ENCODE measurements at regions not wholly inside any gene's neighbourhood (a gene's known extent, or its start where the extent isn't known, plus 50 kb on each side); places are given as distances from the start of the nearest gene placed in this dataset.

DNA sequence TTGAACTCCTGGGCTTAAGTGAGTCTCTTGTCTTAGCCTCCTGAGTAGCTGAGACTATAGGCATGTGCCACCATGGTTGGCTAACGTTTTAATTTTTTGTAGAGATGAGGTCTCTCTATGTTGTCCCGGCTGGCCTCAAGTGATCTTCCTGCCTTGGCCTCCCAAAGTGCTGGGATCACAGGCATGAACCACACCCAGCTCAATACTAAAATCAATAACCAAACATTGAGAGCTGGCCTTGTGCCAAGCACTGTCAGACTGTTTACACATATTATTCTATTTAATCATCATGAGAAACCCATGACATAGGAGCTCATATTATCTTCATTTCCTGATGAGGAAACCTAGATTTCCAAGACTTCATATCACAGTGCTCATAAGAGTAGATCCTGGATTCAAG, 251.2 kb downstream of the BAMBI start:
- peaks cover 0 to 37% (median 0%) of the 10 kb centered on the region in 4 donors for H3K27me3 ChIP-seq
- H3K36me3 ChIP-seq: no peaks in the 10 kb centered on the region
- no peak overlapping the region for H3K27ac ChIP-seq
- no peak for DNase-seq
- no peak overlapping the region for H3K4me3 ChIP-seq
- intact Hi-C loops (cut with DNase I): no loop called here
- H3K4me1 ChIP-seq: no peaks in the 10 kb centered on the region
- TF ChIP-seq POLR2A (IDR thresholded peaks at IDR 0.05): no peak
- no peak for TF ChIP-seq CTCF (IDR thresholded peaks at IDR 0.05)
- WGBS, 2 donors: 54 to 57% methylated on average over 2 of the region's 2 CpGs
- H3K9me3 ChIP-seq: no peaks in the 10 kb centered on the region

DNA sequence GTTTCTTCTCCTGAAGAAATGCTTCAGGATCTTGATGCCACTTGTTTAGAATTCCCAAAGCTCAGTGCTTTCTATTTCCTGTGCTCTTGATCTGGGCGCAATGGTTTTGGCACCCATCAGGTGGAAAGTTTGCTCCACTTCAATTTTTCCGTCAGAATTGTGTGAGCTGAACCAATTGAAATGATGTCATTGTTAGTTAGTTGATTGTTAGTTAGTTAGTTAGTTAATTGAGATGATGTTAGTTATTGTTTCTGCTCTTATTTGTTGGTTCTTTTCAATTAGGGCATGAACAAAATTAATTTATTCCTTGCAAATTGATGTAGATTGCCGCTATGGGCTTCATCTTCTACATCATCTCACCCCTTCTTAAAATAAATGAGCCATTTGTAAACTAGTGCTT, 252.6 kb downstream of the BAMBI start:
- no peak overlapping the region for H3K4me3 ChIP-seq
- TF ChIP-seq CTCF (IDR thresholded peaks at IDR 0.05) (no peak), POLR2A (IDR thresholded peaks at IDR 0.05) (no peak)
- no peak overlapping the region for H3K27ac ChIP-seq
- no peaks in the 10 kb centered on the region for H3K4me1 ChIP-seq
- H3K36me3 ChIP-seq: no peaks in the 10 kb centered on the region
- WGBS, 2 donors: 82 to 90% methylated on average over 3 of the region's 3 CpGs
- peaks cover 0 to 29% (median 0%) of the 10 kb centered on the region in 4 donors for H3K27me3 ChIP-seq
- H3K9me3 ChIP-seq: no peaks in the 10 kb centered on the region
- intact Hi-C loops (cut with DNase I): no loop called here
- DNase-seq: no peak

DNA sequence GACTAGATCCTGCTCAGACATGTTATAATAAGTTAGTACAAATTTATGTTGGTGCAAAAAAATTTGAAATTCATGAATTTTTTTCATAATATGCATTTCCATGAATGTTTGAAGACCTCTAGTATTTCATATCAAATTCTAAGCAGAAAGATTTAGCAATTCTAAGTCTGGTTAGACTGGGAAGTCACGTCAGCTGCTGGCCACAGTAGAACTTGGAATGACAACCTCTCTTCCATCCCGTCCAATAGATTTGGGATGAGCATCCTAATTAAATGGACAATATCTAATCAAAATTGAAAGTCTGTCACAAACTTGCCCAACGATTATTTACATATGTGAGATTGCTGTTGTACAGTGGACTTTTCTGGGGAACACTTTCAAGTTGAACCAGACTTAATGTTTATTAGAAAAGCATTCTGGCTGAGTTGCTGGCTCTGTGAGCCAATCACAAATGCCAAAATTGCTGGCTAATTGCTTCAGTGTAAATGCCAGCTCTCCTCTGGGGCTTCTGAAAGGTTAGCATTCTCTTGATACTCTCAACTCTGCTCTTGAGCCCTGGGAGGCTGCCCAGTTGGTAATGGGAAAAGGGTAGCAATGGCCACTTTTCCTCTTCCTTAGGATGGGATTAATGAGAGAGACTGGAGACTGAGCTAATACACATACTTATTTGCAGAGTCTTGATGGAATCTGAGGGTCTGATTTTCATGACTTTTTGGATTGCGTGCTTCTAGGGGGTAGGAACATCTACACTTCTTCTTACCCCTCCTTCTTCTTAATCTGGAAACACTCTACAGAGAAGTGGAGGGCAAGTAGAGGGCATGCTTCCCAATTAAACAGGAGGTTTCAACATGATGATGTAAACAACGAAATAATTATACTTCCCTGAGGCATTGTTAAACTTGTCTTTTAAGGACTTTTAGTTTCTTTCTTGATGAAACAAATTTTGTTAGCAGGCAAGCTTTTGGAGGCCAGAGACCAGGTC, 253.5 kb downstream of the BAMBI start:
- no peak overlapping the region for H3K27ac ChIP-seq
- 46 to 52% methylated on average over 5 of the region's 5 CpGs for WGBS, 2 donors

DNA sequence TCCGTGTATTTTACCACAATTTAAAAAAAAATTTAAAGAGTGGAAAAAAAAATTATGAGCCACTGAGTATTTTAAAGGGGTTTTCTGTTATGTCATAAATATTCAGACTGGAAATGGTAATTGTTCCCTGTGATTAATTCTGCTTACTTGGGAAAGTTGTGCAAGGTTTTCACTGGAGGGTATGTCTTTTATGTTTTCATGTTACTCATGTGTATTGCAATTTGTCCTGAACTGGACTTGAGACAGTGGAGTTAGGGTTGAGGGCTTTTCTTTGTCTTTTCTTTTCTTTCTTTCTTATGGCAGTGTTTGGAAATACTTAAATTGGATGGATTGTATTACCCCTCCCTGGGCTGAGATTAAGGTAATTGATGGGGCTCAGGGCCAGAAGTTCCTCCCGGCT, 257.7 kb downstream of the BAMBI start:
- Histone ChIP-seq H3K4me1 (peaks cover 5 to 14% (median 8%) of the 10 kb centered on the region in 3 donors), H3K27ac (no peak overlapping the region), H3K27me3 (peaks cover 0 to 55% (median 0%) of the 10 kb centered on the region in 4 donors), H3K9me3 (no peaks in the 10 kb centered on the region), H3K4me3 (no peak overlapping the region), H3K36me3 (no peaks in the 10 kb centered on the region)
- intact Hi-C loops (cut with DNase I): no loop called here
- no peak for DNase-seq
- 66 to 69% methylated on average over 2 of the region's 2 CpGs for WGBS, 2 donors
- TF ChIP-seq CTCF (IDR thresholded peaks at IDR 0.05) (no peak), POLR2A (IDR thresholded peaks at IDR 0.05) (no peak)

More for the DNA sequence above, 253.5 kb downstream of the BAMBI start:
- Histone ChIP-seq H3K27me3 (peaks cover 0 to 28% (median 0%) of the 10 kb centered on the region in 4 donors), H3K9me3 (no peaks in the 10 kb centered on the region), H3K36me3 (no peaks in the 10 kb centered on the region), H3K4me3 (no peak overlapping the region), H3K4me1 (no peaks in the 10 kb centered on the region)
- TF ChIP-seq POLR2A (IDR thresholded peaks at IDR 0.05): no peak
- no peak for TF ChIP-seq CTCF (IDR thresholded peaks at IDR 0.05)
- intact Hi-C loops (cut with DNase I): no loop called here
- DNase-seq: no peak

- H3K4me3 ChIP-seq: no peak overlapping the region
- 79 to 96% methylated on average over 7 of the region's 7 CpGs for WGBS, 2 donors
- H3K27ac ChIP-seq: no peak overlapping the region
- peaks cover 0 to 55% (median 0%) of the 10 kb centered on the region in 4 donors for H3K27me3 ChIP-seq
- intact Hi-C loops (cut with DNase I): no loop called here
- DNase-seq: no peak
- TF ChIP-seq POLR2A (IDR thresholded peaks at IDR 0.05) (no peak), CTCF (IDR thresholded peaks at IDR 0.05) (no peak)
- no peaks in the 10 kb centered on the region for H3K36me3 ChIP-seq
- H3K9me3 ChIP-seq: no peaks in the 10 kb centered on the region
- H3K4me1 ChIP-seq: peaks cover 5 to 21% (median 9%) of the 10 kb centered on the region in 3 donors
These were observed 260.6 kb downstream of the BAMBI start for GRCh38 chr10:28937959-28938358.

All from esophagus squamous epithelium (tissue), 5 donors.